ENCODE measurements at regions not wholly inside any gene's neighbourhood (a gene's known extent, or its start where the extent isn't known, plus 50 kb on each side); places are given as distances from the start of the nearest gene placed in this dataset.

- TF ChIP-seq CTCF (IDR thresholded peaks at IDR 0.05; ENCODE audit: extremely low read depth, low read depth, low read length) = no peak
- H3K27me3 ChIP-seq (ENCODE audit: insufficient read depth, low read length) = peaks cover 7% of the 10 kb centered on the region
- no peaks in the 10 kb centered on the region for H3K79me2 ChIP-seq (ENCODE audit: insufficient read depth, low read length)
- H3K4me1 ChIP-seq (ENCODE audit: insufficient read depth, low read length) = no peaks in the 10 kb centered on the region
- DNase-seq (ENCODE audit: insufficient read length, low spot score, missing footprints) = no peak
- no peak overlapping the region for H3K4me2 ChIP-seq (ENCODE audit: insufficient read depth, low read length)
- H3K4me3 ChIP-seq (ENCODE audit: insufficient read depth, low read length) = no peak overlapping the region
- no peak overlapping the region for H3K27ac ChIP-seq (ENCODE audit: low read depth, low read length)
- H3K36me3 ChIP-seq (ENCODE audit: insufficient read depth, low read length) = no peaks in the 10 kb centered on the region
- H2AFZ ChIP-seq (ENCODE audit: low read length) = no peak overlapping the region
- no peaks in the 10 kb centered on the region for H3K9me3 ChIP-seq (ENCODE audit: low read depth, low read length)
- H4K20me1 ChIP-seq (ENCODE audit: insufficient read depth, low read length) = no peaks in the 10 kb centered on the region
Measured at GRCh38 chr12:108400481-108400880, 61.4 kb upstream of the CMKLR1 start.

- Histone ChIP-seq H4K20me1 (ENCODE audit: insufficient read depth, low read length) (no peaks in the 10 kb centered on the region), H3K4me2 (ENCODE audit: insufficient read depth, low read length) (no peak overlapping the region), H3K4me1 (ENCODE audit: insufficient read depth, low read length) (no peaks in the 10 kb centered on the region), H3K27me3 (ENCODE audit: insufficient read depth, low read length) (peaks cover 7% of the 10 kb centered on the region), H3K27ac (ENCODE audit: low read depth, low read length) (no peak overlapping the region), H3K79me2 (ENCODE audit: insufficient read depth, low read length) (no peaks in the 10 kb centered on the region), H2AFZ (ENCODE audit: low read length) (no peak overlapping the region), H3K9me3 (ENCODE audit: low read depth, low read length) (no peaks in the 10 kb centered on the region), H3K4me3 (ENCODE audit: insufficient read depth, low read length) (no peak overlapping the region), H3K36me3 (ENCODE audit: insufficient read depth, low read length) (no peaks in the 10 kb centered on the region)
- DNase-seq (ENCODE audit: insufficient read length, low spot score, missing footprints) = no peak
- TF ChIP-seq CTCF (IDR thresholded peaks at IDR 0.05; ENCODE audit: extremely low read depth, low read depth, low read length) = no peak
Measured at GRCh38 chr12:108400056-108400455, 60.9 kb upstream of the CMKLR1 start.

- TF ChIP-seq CTCF (IDR thresholded peaks at IDR 0.05; ENCODE audit: extremely low read depth, low read depth, low read length) = no peak
- no peaks in the 10 kb centered on the region for H4K20me1 ChIP-seq (ENCODE audit: insufficient read depth, low read length)
- H2AFZ ChIP-seq (ENCODE audit: low read length) = no peak overlapping the region
- peaks cover 7% of the 10 kb centered on the region for H3K27me3 ChIP-seq (ENCODE audit: insufficient read depth, low read length)
- H3K36me3 ChIP-seq (ENCODE audit: insufficient read depth, low read length) = no peaks in the 10 kb centered on the region
- no peak for DNase-seq (ENCODE audit: insufficient read length, low spot score, missing footprints)
- no peaks in the 10 kb centered on the region for H3K79me2 ChIP-seq (ENCODE audit: insufficient read depth, low read length)
- no peaks in the 10 kb centered on the region for H3K4me1 ChIP-seq (ENCODE audit: insufficient read depth, low read length)
- H3K4me2 ChIP-seq (ENCODE audit: insufficient read depth, low read length) = no peak overlapping the region
- no peak overlapping the region for H3K4me3 ChIP-seq (ENCODE audit: insufficient read depth, low read length)
- H3K27ac ChIP-seq (ENCODE audit: low read depth, low read length) = no peak overlapping the region
- H3K9me3 ChIP-seq (ENCODE audit: low read depth, low read length) = no peaks in the 10 kb centered on the region
Measured at GRCh38 chr12:108399514-108399913, 60.4 kb upstream of the CMKLR1 start.

- Histone ChIP-seq H3K79me2 (ENCODE audit: insufficient read depth, low read length) (no peaks in the 10 kb centered on the region), H3K9me3 (ENCODE audit: low read depth, low read length) (no peaks in the 10 kb centered on the region), H3K36me3 (ENCODE audit: insufficient read depth, low read length) (no peaks in the 10 kb centered on the region), H3K4me3 (ENCODE audit: insufficient read depth, low read length) (no peak overlapping the region), H3K27me3 (ENCODE audit: insufficient read depth, low read length) (peaks cover 25% of the 10 kb centered on the region), H3K4me1 (ENCODE audit: insufficient read depth, low read length) (no peaks in the 10 kb centered on the region), H3K27ac (ENCODE audit: low read depth, low read length) (no peak overlapping the region), H2AFZ (ENCODE audit: low read length) (no peak overlapping the region), H3K4me2 (ENCODE audit: insufficient read depth, low read length) (no peak overlapping the region), H4K20me1 (ENCODE audit: insufficient read depth, low read length) (no peaks in the 10 kb centered on the region)
- no peak for TF ChIP-seq CTCF (IDR thresholded peaks at IDR 0.05; ENCODE audit: extremely low read depth, low read depth, low read length)
- no peak for DNase-seq (ENCODE audit: insufficient read length, low spot score, missing footprints)
Measured at GRCh38 chr12:108394196-108394595, 55.1 kb upstream of the CMKLR1 start.

Measured in osteoblast (primary cell).